OCI-LY1 (cell line): ENCODE measurements at regions not wholly inside any gene's neighbourhood (a gene's known extent, or its start where the extent isn't known, plus 50 kb on each side); places are given as distances from the start of the nearest gene placed in this dataset.

ENCODE experiments used
- EZH2 ChIP-seq: fragments of 200-600 bp; sonication (generic), shearing (Covaris generic); IDR thresholded peaks from 2 replicates; pipeline ENCODE4 v1.8.0; 2017; ENCODE audit warnings: borderline replicate concordance, mixed run types, mild to moderate bottlenecking, antibody characterized with exemption, low read length, moderate library complexity, mixed read lengths
- TF ChIP-seq, protein P1 (sequence below): fragments of 200-600 bp; sonication (generic), shearing (Covaris generic); IDR thresholded peaks from 2 replicates; pipeline ENCODE4 v1.5.1; 2017; ENCODE audit warnings: mild to moderate bottlenecking, antibody characterized with exemption, low read length, moderate library complexity, mixed read lengths

- TF ChIP-seq, protein P1, sequence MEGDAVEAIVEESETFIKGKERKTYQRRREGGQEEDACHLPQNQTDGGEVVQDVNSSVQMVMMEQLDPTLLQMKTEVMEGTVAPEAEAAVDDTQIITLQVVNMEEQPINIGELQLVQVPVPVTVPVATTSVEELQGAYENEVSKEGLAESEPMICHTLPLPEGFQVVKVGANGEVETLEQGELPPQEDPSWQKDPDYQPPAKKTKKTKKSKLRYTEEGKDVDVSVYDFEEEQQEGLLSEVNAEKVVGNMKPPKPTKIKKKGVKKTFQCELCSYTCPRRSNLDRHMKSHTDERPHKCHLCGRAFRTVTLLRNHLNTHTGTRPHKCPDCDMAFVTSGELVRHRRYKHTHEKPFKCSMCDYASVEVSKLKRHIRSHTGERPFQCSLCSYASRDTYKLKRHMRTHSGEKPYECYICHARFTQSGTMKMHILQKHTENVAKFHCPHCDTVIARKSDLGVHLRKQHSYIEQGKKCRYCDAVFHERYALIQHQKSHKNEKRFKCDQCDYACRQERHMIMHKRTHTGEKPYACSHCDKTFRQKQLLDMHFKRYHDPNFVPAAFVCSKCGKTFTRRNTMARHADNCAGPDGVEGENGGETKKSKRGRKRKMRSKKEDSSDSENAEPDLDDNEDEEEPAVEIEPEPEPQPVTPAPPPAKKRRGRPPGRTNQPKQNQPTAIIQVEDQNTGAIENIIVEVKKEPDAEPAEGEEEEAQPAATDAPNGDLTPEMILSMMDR: no peak
- no peak for TF ChIP-seq EZH2
These were observed 139.6 kb downstream of the LARP7 start for GRCh38 chr4:112776535-112776934.
